ENCODE measurements at regions not wholly inside any gene's neighbourhood (a gene's known extent, or its start where the extent isn't known, plus 50 kb on each side); places are given as distances from the start of the nearest gene placed in this dataset.

DNA sequence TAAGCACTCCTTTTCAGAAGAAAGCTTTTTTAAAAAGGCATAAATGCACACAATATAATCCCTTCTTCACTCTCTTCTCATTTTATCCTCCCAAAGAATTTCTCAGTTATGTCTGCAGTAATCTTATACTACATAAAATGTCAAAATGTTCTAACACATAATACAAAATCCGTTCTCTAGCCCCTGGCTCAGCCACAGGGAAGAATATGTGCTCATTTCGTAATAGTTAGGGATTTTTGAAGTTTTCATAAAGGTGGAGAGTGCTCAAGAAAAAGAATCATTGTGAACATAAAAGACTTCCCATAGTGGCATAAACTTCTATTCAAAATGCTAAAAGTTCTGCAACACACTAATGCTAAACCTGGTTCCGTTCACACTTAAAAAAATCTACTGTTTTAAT, 1410.7 kb upstream of the C9orf72 start:
- TF ChIP-seq SMAD1 (IDR thresholded peaks at IDR 0.05; ENCODE audit: low read depth, partially characterized antibody) (no peak), SPI1 (IDR thresholded peaks at IDR 0.05; ENCODE audit: borderline replicate concordance, insufficient read depth, low read depth, low read length) (no peak), EZH2 (IDR thresholded peaks at IDR 0.05; ENCODE audit: borderline replicate concordance, control insufficient read depth, low read depth, low read length) (no peak), BCL11A (IDR thresholded peaks at IDR 0.05; ENCODE audit: low read depth, low read length) (no peak), EP300 (IDR thresholded peaks at IDR 0.05; ENCODE audit: borderline replicate concordance in 1 of 2, control insufficient read depth in 1 of 2, low read depth in 2 of 2, low read length in 2 of 2) (no peak), PAX8 (IDR thresholded peaks at IDR 0.05) (no peak), SIN3A (IDR thresholded peaks at IDR 0.05; ENCODE audit: low read depth, low read length) (no peak), CBX5 (IDR thresholded peaks at IDR 0.05; ENCODE audit: low read depth) (no peak)
- TF ChIP-seq, protein P1, sequence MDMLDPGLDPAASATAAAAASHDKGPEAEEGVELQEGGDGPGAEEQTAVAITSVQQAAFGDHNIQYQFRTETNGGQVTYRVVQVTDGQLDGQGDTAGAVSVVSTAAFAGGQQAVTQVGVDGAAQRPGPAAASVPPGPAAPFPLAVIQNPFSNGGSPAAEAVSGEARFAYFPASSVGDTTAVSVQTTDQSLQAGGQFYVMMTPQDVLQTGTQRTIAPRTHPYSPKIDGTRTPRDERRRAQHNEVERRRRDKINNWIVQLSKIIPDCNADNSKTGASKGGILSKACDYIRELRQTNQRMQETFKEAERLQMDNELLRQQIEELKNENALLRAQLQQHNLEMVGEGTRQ (IDR thresholded peaks at IDR 0.05; ENCODE audit: borderline replicate concordance, low read depth, low read length): no peak
- TF ChIP-seq, protein P2, sequence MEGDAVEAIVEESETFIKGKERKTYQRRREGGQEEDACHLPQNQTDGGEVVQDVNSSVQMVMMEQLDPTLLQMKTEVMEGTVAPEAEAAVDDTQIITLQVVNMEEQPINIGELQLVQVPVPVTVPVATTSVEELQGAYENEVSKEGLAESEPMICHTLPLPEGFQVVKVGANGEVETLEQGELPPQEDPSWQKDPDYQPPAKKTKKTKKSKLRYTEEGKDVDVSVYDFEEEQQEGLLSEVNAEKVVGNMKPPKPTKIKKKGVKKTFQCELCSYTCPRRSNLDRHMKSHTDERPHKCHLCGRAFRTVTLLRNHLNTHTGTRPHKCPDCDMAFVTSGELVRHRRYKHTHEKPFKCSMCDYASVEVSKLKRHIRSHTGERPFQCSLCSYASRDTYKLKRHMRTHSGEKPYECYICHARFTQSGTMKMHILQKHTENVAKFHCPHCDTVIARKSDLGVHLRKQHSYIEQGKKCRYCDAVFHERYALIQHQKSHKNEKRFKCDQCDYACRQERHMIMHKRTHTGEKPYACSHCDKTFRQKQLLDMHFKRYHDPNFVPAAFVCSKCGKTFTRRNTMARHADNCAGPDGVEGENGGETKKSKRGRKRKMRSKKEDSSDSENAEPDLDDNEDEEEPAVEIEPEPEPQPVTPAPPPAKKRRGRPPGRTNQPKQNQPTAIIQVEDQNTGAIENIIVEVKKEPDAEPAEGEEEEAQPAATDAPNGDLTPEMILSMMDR (IDR thresholded peaks at IDR 0.05 in 2 of 3, conservative IDR thresholded peaks at IDR 0.05 in 1 of 3; ENCODE audit: control insufficient read depth in 2 of 3, extremely low read depth in 1 of 3, insufficient read depth in 1 of 3, low read depth in 3 of 3, low read length in 3 of 3): no peak
